ENCODE measurements at regions not wholly inside any gene's neighbourhood (a gene's known extent, or its start where the extent isn't known, plus 50 kb on each side); places are given as distances from the start of the nearest gene placed in this dataset.

GRCh38 chr2:81903534-81903933, 1599.0 kb upstream of the LRRTM1 start:
- TF ChIP-seq YY1 (IDR thresholded peaks at IDR 0.05; ENCODE audit: insufficient read depth, insufficient read length) (no peak), ZNF274 (IDR thresholded peaks at IDR 0.05; ENCODE audit: low read depth, low read length) (no peak), SUZ12 (IDR thresholded peaks at IDR 0.05; ENCODE audit: extremely low read depth, insufficient read depth, insufficient read length) (no peak)

All from NT2/D1 (cell line).